Femur (tissue), 1 donor: ENCODE measurements at regions not wholly inside any gene's neighbourhood (a gene's known extent, or its start where the extent isn't known, plus 50 kb on each side); places are given as distances from the start of the nearest gene placed in this dataset.
A peak's percentile ranks its signal among the peaks of the same experiment; 100 is the strongest.

ENCODE experiments used
- DNase-seq: peaks from one replicate; pipeline ENCODE4 v3.0.0-alpha.2; 2017

DNA sequence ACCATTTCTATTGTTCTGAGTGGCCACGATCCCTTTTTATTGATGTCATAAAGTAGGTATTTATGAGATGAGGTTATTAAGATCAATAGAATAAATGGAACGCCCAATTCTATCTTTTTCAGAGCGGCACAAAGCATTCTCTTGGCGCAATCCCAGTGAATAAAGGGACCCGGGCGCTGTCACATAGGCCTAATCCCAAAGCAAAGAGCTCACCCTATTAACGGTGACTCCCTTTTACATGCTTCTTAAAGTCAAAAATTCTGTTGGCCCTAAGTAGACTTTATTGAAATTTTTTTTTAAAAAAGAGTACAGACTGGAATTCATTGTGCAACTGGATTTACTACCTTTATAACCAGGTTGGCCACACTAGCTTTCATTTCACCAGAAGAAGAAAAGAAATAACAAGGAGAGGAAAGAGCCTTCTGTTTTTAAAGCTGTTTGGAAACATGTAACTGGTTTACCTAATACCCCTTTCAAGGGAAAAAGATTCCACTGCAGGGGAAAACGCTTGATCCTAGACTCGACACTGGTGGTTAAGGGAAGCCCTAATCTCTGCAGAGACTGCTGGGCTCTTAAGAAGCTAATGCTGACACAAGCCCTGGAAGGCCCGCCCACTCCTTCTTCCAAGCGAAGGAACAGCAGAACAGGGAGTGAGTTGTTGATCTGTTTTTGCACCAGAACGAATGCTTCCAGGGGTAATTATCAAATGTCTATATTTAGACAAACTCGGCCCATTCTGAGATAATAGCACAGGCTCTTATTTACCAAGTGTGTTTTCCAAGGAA lies 381.2 kb downstream of the BCL11B start:
- no peak for DNase-seq

DNA sequence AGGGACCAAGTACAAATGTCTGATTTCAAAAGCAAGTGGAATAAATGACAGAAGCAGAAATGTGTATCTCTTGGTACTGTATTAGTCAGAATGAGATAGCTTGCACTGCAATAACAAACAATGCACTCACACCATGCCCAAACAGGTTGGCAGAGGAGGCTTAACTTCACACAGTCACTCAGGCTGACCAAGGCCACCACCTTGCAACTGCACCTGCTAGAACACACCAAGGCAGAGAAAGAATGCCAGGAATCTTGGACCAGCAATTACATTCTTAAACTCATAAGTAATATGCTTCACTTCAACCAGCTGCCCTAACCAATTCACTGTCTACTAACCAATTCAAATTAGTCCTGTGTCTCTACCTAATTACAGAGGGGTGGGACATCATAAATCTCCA lies 378.3 kb downstream of the BCL11B start:
- DNase-seq = no peak

DNA sequence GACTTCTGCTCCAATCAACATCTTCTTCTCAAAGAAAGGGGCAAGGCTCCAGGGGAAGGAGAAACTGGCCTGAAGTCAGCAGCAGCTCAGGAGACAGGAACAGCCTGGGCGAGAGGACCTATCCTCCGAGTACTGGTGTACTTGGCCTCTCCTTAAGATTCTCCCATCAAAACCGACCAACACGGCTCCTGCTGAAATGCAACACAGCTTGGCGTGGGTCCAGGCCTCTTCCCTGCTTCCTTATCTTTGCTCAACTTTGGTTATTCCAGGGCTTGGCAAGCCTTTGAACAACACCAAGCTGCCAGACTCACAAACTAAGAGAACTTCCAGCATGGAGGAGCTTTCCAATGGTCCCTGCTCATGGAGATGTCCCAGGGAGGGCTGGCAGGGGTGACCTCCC lies 377.4 kb downstream of the BCL11B start:
- DNase-seq = no peak

DNA sequence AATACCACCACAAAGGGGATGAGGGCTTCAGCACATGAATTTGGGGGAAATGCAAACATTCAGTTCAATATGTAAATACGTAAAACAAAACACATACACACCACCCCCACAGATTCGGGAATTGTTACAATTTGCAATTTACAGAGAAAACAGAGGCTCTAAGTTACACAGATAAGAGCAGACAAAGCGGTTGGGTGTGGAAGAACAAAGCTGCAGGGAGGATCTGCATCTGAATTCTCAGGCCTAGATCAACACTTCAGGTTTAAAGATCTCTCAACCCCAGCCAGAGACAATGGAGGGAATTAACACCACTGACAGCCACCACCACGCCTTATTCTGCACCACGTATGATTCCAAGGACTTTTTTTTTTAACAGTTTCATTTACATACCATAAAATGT lies 375.5 kb downstream of the BCL11B start:
- no peak for DNase-seq

DNA sequence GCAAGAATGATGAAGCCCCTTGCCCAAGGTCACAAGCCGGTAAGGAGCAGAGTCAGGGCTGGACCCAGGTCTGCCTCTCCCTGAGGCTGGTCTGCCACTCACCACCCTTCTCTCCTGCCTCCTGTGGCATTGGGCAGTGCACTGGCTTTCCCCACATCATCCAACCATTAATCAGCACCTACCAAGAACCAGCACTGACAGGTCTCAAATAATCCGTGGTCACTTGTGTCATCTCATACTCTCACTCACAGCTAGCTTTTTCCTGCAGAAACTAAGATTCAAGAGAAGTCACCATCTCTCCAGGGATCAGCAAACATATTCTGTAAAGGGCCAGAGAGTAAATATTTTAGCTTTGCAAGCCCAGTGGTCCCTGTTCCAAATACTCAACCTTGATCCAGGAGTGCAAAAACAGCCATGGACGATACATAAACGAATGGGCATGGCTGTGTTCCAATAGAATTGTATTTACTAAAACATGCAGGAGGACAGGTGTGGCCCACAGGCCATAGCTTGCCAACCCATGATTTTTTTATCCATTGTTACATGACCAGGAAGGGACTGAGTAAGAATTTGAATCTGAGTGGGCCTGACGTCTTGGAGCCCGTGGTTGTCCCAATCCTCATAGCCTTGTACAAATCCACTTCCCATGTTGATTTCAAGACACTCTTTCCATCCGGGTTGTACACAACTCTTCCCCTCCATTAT lies 374.2 kb downstream of the BCL11B start:
- DNase-seq = no peak

DNA sequence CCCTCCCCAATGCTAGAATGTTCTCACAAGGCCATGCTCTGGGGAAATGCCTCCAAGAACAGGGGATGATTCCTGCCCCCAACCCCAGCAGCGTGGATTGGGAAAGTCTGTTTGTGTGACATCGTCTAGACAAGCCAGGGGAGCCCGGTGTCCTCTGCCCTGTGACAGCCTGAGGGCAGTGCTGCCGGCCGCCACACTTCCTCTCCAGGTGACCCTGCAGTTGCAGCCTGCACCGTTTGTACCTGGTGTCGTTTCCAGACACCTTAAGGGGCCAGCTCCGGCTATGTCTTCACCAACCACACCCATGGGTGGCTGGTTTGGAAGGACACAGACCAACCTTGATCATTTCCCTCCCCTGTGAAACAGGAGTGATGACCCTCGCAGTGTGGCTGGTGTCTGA lies 372.6 kb downstream of the BCL11B start:
- DNase-seq = no peak

DNA sequence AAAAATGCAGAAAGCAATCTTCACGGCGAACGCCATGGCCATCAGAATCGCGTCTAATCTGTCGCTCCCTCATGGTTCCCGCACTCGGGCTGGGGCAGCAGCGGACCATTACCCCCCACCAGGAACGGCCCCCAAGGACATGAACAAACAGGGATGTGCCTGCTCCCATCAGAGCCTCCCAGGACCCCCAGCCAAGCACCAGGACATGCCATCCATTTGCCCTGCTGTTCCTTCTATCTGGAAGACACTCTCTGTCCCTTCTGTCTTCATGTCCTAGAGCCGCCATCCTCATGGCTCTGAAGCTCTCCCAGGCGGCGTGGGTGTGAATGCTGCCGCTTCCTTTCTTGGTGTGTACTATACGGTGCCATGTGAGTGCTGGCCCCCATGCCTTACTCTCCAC lies 371.8 kb downstream of the BCL11B start:
- DNase-seq = no peak

DNA sequence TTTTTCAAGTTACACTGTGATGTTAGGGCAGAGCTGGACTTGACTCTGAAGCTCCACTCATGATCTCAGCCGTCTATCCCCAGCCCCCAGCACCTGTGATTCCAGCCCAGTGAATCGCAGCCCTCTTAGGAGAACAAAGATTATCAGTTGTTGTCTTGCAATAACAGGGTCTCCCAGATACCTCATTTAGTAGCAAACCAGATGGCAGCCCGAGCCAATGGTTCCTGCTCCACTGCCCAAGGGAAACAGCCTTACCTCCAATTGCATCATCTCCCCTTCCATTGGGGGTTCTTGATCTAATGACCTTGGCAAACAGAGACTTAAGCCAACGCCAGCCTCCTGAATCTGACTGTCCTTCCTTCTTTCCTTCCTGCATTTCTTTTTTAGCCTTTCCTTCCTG lies 371.2 kb downstream of the BCL11B start:
- no peak for DNase-seq

DNA sequence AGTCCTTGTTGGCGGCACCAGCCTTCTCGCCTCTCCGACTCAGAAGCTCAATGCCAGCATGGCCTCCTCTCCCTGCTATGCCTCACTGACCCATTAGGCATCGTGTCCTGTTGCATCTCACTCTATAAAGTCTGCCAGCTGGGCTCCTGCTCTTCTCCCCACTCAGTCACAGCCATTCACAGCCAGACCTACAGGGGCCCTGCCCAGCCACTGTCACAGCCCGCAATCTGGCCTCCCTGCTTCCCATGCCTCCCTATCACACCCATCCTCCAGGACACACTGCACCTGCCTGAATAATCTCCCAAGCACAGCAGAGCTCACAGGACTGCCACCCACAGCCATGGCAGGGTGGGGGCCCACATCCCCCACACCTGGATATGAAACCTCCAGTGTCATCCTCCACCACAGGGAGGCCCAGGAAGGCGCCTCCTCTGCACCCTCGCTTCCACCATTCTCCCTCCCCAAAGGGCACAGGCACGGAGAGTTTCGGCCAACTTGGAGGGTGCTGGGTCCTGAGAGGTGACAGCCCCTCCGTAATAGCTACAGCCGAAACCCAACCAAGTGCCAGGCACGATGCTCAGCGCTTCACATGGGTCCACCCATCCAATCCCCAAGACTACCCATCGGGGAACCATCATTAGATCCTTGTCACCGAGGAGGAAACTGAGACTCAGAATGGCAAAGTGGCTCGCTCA lies 370.3 kb downstream of the BCL11B start:
- DNase-seq = no peak

DNA sequence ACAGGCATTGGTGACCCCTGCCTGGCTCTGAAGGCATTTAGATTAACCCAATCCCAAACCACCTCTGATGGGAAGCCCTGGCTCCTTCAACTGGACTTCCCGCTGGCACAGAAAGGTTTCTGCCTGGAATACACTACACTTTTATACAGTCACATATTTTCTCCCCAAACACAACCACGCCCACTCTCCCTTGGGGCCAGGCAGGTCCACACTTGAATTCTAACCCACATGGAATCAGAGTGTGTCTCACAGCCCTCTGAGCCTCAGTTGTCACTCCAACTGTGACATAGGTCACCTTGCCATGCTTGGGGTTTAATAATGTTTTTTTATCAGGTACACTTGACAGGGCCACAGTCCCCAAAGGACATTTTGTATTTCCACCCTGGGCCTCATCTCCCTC lies 368.6 kb downstream of the BCL11B start:
- peak; percentile 23 for DNase-seq

DNA sequence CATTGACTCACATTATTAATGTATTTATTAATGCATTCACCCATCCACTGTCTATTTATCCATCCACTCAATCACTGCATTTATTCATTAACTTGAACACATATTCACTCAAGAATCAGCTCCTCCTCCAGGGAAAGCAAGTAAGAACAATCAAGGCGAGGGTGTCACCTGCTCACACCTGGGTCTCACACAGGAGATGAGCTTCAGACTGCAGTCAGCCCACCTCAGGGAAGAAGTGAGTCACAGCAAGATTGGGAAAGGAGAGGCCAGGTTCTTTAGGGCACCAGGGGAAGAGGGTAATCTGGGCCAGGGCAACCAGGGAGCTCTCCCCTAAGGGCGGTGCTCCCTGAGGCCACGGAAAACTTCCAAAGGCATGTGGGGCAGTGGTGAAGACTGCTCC lies 367.3 kb downstream of the BCL11B start:
- DNase-seq = no peak

DNA sequence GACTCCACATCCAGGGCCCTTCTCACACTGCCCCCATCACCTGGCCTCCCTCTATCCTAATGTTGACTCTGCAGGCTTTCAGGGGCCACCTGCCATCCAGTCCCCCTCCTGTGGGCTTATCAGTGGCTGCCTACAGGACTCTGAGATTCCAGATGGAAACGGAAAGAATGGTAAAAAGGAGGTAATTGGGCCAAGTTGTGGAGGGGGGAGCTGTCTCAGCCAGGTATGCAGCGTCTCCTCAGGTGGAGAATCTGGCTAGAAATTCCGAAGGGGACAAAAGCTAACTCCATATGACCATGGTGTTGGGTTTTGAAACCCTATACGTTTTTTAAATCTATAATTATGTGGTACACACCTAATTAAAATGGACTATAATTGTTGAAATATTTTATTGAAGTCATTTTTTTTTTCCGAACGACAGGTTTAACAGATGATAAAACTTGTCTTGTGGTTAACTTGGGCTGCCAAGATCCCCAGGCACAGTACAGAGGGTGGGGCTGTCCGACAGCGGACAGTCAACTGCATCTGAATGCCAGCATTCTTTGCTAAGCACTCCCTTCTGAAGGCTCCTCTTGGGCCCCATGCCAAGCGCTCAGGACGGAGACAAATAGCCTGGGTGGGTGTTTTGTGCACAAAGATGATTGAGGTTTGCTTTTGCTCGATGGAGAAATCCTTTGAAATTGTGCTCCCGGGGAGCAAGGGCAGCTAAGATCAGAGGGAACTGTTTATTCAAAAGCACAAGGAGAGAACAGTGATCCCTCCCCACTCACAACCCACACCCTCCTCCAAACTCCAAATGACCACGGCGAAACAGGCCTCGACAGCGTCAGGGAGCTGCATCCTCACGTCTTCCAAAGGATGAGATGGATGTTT lies 365.6 kb downstream of the BCL11B start:
- peak; percentile 31 for DNase-seq

DNA sequence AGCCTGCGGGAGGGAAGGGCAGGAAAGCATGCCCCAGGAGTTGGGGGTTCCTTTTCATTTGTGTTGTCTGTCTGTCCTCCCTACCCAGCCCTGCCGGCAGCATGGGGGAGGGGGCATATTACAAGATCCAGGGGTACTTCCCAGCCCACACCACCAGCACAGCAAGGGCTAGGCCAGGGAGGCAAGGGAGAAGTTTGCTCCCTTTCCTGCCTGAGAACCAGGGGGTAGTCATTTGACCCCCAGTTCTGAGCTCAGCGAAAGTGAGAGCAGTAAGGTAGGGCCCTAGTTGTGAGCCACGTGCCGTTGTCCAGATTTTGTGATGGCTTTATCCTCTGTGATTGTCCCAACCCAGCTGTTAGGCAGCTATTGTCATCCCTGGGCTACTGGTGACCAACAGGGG lies 364.7 kb downstream of the BCL11B start:
- no peak for DNase-seq

DNA sequence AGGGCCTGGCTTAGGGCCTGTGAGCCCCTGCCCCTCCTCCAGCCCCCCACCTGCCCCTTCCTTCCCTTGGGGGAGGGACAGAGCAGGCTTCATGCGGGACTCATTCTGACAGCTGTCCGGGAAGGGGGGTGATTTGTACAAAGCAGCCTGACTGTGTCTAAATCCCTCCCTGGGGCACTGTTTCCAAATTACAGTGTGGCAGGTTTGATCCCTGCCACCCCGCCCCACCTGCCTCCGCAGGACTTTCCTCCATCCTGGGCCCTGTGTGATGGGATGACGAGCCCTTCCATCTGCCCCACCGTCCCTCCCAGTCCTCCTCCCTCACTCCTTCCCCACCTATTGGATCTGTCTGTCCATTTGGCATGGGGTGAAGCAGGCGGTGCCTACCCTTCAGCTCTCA lies 363.9 kb downstream of the BCL11B start:
- DNase-seq = peak; percentile 45

DNA sequence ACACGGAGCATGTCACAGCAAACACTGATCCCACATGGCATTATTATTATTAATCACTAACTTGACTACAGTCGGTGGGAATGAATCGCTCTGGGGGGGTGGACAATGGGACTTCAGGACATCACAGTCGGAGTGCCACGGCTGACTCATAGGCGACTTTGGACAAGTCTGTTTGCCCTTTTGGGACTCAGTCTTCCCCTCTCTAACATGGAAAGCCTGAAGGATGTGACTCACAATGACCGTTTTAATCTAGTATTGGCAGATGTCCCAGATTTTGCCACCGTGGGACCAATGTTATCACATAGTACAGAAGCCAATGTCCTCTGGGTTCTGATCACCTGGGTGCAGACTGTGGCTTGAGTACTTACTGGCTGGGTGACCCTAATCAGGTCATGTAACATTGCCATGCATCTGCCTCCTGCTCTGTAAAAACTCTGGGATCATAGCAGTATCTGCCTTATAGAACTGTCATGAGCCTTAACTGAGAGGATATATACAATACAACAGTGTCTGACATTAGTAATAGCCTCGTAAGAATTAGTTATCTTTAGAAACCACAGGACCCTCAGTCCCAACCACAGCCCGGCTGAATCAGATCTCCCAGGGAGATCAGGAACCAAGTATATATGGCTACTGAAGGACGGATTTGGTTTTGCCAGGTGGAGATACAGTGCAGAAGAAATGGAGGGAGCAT lies 362.6 kb downstream of the BCL11B start:
- no peak for DNase-seq

DNA sequence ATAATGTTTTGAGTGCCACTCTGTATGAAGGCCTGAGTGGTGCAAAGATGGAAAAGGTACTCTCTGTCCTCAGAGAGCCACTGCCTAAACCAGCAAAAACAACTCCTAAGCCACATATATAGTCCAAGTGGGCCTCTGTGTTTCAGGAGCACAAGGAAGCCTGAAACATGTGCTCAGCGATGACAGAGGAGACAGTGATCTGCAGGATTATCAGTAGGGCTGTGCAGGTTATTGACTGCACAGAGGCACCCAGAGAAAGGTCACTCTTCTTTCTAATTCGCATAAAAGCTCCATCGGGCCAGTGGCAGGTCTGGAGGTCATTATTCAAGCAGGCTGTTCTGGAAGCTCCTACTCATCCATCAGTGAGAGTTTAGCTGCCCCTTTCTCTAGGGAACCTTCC lies 361.9 kb downstream of the BCL11B start:
- no peak for DNase-seq

DNA sequence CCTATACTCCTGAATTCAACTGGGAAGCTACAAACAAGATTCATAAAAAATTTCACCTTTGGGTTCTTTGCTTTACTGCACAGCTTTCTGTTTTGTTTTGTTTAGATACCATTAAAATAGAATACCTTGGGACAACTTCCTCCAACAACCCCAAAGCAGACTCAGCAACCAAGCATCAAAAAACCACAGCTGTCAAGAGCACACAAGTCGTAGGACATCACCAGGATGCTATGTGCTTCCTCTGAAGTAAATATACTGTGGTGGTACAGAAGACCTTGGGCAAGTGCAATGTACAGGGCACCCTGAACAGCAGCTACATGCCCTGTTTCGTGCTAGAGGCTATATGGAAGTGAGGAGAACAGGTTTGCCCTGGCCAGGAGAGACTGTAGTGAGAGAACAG lies 359.3 kb downstream of the BCL11B start:
- DNase-seq = no peak

DNA sequence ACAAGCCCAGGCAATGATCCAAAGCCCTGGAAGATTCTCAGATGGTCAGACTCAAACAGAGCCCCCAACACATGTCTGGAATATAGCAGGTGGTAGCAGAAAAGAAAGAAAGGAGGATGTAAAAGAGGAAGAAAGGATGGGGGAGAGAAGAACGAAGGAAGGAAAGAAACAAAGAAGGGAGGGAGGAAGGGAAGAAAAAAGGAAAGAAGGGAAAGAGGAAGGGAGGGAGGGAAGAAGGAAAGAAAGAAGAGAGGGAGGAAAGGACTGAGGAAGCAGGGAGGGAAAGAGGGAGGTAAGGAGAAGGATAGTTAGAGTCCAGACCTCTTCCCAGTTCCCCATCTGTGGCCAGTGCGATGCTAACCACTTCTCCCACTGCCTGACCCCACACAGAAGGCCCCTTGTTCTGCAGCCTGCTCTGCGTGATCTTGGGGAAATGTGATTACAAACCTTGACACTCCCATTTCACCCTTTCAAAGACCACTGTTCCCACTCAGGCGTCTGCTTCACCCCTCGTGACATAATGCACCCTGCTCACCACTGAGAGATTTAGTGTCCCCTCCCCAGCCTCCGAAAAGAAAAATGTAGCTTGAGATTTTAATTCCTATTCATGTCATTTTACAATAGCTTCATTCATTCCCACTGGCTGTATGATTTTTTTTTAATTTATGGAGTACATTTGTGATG lies 357.9 kb downstream of the BCL11B start:
- DNase-seq = no peak

DNA sequence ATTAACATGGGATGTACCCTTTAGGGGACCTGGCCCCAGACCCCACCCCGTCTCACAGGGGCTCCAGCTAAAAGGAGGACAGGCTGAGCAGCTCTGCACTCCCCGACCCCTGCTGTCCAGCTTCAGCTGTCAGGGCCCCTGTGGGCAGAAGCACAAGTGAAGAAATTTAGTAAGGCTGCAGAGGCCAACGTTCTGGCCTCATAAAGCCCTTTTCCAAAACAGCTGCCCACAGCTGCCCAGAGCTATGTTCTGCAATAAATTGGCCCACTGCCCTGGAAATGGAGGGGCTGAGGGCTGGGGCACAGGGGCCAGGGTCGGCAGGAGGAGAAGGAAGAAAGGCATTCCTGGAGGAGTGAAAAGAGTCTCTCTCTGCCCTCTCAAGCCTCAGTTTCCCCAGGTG lies 357.1 kb downstream of the BCL11B start:
- DNase-seq = peak; percentile 39

DNA sequence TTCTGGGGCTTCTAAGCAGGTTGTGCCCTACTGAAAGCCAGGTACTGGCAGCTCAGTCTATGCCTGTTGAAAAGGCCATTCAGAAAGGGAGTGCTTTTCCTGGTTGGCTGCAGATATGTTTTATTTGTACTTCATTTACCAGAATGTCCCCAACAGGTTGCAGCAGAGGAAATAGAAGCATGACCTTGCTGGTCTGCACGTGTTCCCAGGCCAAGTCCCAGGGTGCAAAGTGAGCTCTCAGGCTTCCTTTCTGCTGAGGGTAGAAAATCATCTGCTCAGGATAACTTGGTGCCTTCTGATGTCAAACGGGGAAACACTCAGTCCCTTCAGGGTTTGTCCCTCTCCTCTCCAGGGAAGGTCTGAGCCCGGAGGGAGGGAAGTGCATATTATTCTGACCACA lies 356.4 kb downstream of the BCL11B start:
- DNase-seq = no peak

DNA sequence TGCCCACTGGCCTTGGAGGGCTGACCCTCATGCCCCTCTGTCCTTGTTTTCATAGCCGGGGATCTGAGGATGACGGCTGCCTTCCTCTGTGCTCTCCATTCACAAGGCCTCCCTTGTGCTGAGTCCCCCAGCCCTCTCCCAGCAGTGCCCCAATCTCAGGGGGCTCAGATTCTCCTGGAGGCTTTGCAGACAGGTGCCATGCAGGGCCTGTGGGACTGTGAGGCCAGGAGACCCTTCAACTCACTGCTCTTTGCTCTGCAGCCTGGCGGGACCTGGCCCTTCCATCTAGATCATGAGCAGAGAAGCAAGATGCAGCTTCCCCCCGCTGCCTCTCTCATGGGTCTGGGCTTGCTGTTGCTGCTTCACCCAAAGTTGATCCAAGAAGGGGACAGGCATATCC lies 356.0 kb downstream of the BCL11B start:
- DNase-seq = no peak

DNA sequence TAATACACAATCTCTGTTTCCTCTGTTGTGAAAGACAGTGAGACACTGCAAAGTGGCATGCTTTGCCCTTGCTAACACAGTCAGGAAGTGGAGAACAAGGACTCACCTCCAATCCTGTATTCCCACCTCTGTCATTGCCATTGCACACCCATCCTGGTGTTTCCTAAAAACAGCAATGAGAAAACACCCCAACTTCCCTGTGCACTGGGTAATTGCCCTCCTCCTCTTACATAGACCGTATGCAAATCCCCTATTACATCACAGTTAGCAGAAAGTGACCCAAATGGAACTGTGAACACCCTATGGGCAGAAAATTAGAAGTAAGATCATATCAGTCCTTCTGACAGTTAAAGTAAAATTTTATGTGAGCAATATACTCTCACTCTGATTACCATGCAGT lies 355.5 kb downstream of the BCL11B start:
- no peak for DNase-seq
